Endothelial cell of umbilical vein (primary cell): ENCODE measurements at regions not wholly inside any gene's neighbourhood (a gene's known extent, or its start where the extent isn't known, plus 50 kb on each side); places are given as distances from the start of the nearest gene placed in this dataset.

Experiments used
- BruUV-seq: library from RNA; stranded (reverse); fragments of 400-500 nt; replicated peaks from 2 replicates; lab custom pipeline; 2021; lab: Mats Ljungman, UMichigan
- CTCF ChIA-PET: fragments of 300-600, 350-600 bp; sonication (Branson Sonifier 250); formaldehyde crosslinking; loops from one replicate; lab custom pipeline; 2021; ENCODE audit warnings: antibody characterized with exemption, inconsistent platforms; lab: Charles Lee
- POLR2A ChIA-PET: fragments of 300-600, 350-600 bp; sonication (Branson Sonifier 250); formaldehyde crosslinking; loops from one replicate; lab custom pipeline; 2021; ENCODE audit warnings: antibody characterized with exemption, inconsistent platforms; lab: Charles Lee
- DNase-seq: peaks from one replicate; pipeline ENCODE4 v3.0.0-alpha.2; 2011; ENCODE audit warnings: low read depth, low spot score
- FAIRE-seq: peaks from 2 replicates; lab custom pipeline; 2011; peaks lifted over from hg19 to GRCh38; lab: Jason Lieb, UNC
- H2AFZ ChIP-seq: 2 replicates; pipeline ENCODE4 v1.6.0; 2012; ENCODE audit warnings: low read depth, low read length, control low read depth, inconsistent platforms
- H3K27ac ChIP-seq: 2 replicates; pipeline ENCODE4 v1.5.1; 2011; ENCODE audit warnings: low read depth, mild to moderate bottlenecking, control low read depth, low read length, moderate library complexity; ENCODE audit not compliant: insufficient read depth
- H3K27me3 ChIP-seq, 2 experiments: 2 replicates each; pipeline versions ENCODE4 v1.6.0 to v1.6.1; 2011; ENCODE audit warnings: low read length in 2 of 2, mixed read lengths in 1 of 2; ENCODE audit not compliant: control insufficient read depth in 2 of 2, insufficient read depth in 2 of 2
- H3K36me3 ChIP-seq, 2 experiments: 2 replicates in 1 of 2; 3 replicates in 1 of 2; pipeline ENCODE4 v1.5.1; 2011; ENCODE audit warnings: low read length in 2 of 2, mild to moderate bottlenecking in 1 of 2, moderate library complexity in 1 of 2; ENCODE audit not compliant: control insufficient read depth in 2 of 2, insufficient read depth in 2 of 2; ENCODE audit errors: extremely low read depth in 1 of 2
- H3K4me1 ChIP-seq: 3 replicates; pipeline ENCODE4 v1.5.1; 2011; ENCODE audit warnings: mild to moderate bottlenecking, low read length; ENCODE audit not compliant: control insufficient read depth, insufficient read depth; ENCODE audit errors: extremely low read depth
- H3K4me2 ChIP-seq: 2 replicates; pipeline ENCODE4 v1.6.1; 2011; ENCODE audit warnings: low read length, control low read depth, mixed read lengths; ENCODE audit not compliant: insufficient read depth
- H3K4me3 ChIP-seq, 3 experiments: fragments of 200-600 bp in 1 of 3; sonication (generic), shearing (Covaris generic) in 1 of 3; replicated peaks in 1 of 3; 2 replicates each; pipeline ENCODE4 v1.5.1; 2011 to 2016; ENCODE audit warnings: control low read depth in 3 of 3, low read length in 3 of 3, mild to moderate bottlenecking in 2 of 3, inconsistent platforms in 1 of 3, low read depth in 1 of 3, moderate library complexity in 1 of 3; ENCODE audit not compliant: insufficient read depth in 1 of 3
- H3K79me2 ChIP-seq: 2 replicates; pipeline ENCODE4 v1.6.0; 2012; ENCODE audit warnings: low read length, inconsistent platforms; ENCODE audit not compliant: control insufficient read depth, insufficient read depth
- H3K9ac ChIP-seq: replicated peaks from 2 replicates; pipeline ENCODE3; 2011; ENCODE audit warnings: low read length, control low read depth; ENCODE audit not compliant: insufficient read depth; ENCODE audit errors: extremely low read depth
- H3K9me1 ChIP-seq: replicated peaks from 3 replicates; pipeline ENCODE4 v1.6.0; 2011; ENCODE audit warnings: mild to moderate bottlenecking, low read length; ENCODE audit not compliant: control insufficient read depth, insufficient read depth; ENCODE audit errors: extremely low read depth
- H3K9me3 ChIP-seq: replicated peaks from 2 replicates; pipeline ENCODE4 v1.5.1; 2012; ENCODE audit warnings: low read length, inconsistent platforms; ENCODE audit not compliant: control insufficient read depth, insufficient read depth
- H4K20me1 ChIP-seq: replicated peaks from 2 replicates; pipeline ENCODE3; 2011; ENCODE audit warnings: mild to moderate bottlenecking, low read length; ENCODE audit not compliant: control insufficient read depth, insufficient read depth; ENCODE audit errors: extremely low read depth
- CTCF ChIP-seq, 2 donors: IDR thresholded peaks; 1 replicate in 1 of 2; 2 replicates in 1 of 2; pipeline ENCODE4 v1.5.1; 2011; ENCODE audit warnings: low read length in 2 of 2, mild to moderate bottlenecking in 2 of 2, moderate library complexity in 2 of 2, control low read depth in 1 of 2, inconsistent platforms in 1 of 2, low read depth in 1 of 2; ENCODE audit not compliant: insufficient read depth in 1 of 2; ENCODE audit errors: extremely low read depth in 1 of 2
- EZH2 ChIP-seq: IDR thresholded peaks from 2 replicates; pipeline ENCODE4 v1.6.1; 2012; ENCODE audit warnings: borderline replicate concordance, low read depth, mild to moderate bottlenecking, moderate library complexity, low read length, inconsistent platforms; ENCODE audit not compliant: severe bottlenecking
- FOS ChIP-seq: IDR thresholded peaks from 2 replicates; pipeline ENCODE4 v1.6.1; 2011; ENCODE audit warnings: mild to moderate bottlenecking, low read length, moderate library complexity, borderline replicate concordance; ENCODE audit not compliant: insufficient read depth
- GATA2 ChIP-seq: IDR thresholded peaks from 2 replicates; pipeline ENCODE4 v1.7.0; 2011; ENCODE audit warnings: low read depth, mild to moderate bottlenecking, moderate library complexity, mixed read lengths, low read length; ENCODE audit not compliant: insufficient read length, insufficient read depth
- JUN ChIP-seq: IDR thresholded peaks from 2 replicates; pipeline ENCODE4 v1.6.1; 2011; ENCODE audit warnings: borderline replicate concordance, low read depth; ENCODE audit not compliant: insufficient read length, insufficient read depth
- MAX ChIP-seq: IDR thresholded peaks from 2 replicates; pipeline ENCODE4 v1.6.1; 2011; ENCODE audit not compliant: insufficient read depth, insufficient read length
- MYC ChIP-seq: IDR thresholded peaks from one replicate; pipeline ENCODE4 v1.6.1; 2011; ENCODE audit warnings: mild to moderate bottlenecking, low read depth, low read length
- POLR2A ChIP-seq: IDR thresholded peaks from 2 replicates; pipeline ENCODE4 v1.6.1; 2012; ENCODE audit warnings: low read depth, mild to moderate bottlenecking, control low read depth, low read length
- POLR2AphosphoS5 ChIP-seq: IDR thresholded peaks from 2 replicates; pipeline ENCODE4 v1.6.1; 2012; ENCODE audit warnings: low read depth, mild to moderate bottlenecking, control low read depth, low read length, moderate library complexity; ENCODE audit not compliant: insufficient read depth
- dilution Hi-C: fragments of 300-500 bp; cut with MboI; formaldehyde crosslinking; loops from one replicate; pipeline ENCODE4 v1.15.0; 2019; ENCODE audit warnings: low sequenced_read_pairs; ENCODE audit not compliant: extremely low pct_ligation_motif_present
- intact Hi-C: fragments of 100-400 bp; cut with micrococcal nuclease; formaldehyde crosslinking; loops from one replicate; pipeline ENCODE4 v1.10.0; 2022

- H3K79me2 ChIP-seq, result no peaks in the 10 kb centered on the region
- H3K4me3 ChIP-seq, result no peak overlapping the region
- intact Hi-C loops, result no loop called here
- no peaks in the 10 kb centered on the region for H3K36me3 ChIP-seq
- DNase-seq, result no peak
- H4K20me1 ChIP-seq, result no peaks in the 10 kb centered on the region
- H3K9me1 ChIP-seq, result no peaks in the 10 kb centered on the region
- CTCF ChIA-PET, result no interaction called here
- dilution Hi-C loops, result no loop called here
- no peak for FAIRE-seq
- POLR2A ChIA-PET, result no interaction called here
- H2AFZ ChIP-seq, result no peak overlapping the region
- H3K4me1 ChIP-seq, result no peaks in the 10 kb centered on the region
- TF ChIP-seq FOS (no peak), CTCF (IDR thresholded peaks at IDR 0.05; ENCODE audit: extremely low read depth in 1 of 2, insufficient read depth in 1 of 2, low read depth in 1 of 2, low read length in 2 of 2) (no peak), EZH2 (no peak), JUN (no peak), POLR2AphosphoS5 (no peak), GATA2 (no peak), POLR2A (no peak), MAX (no peak), MYC (no peak)
- no peak overlapping the region for H3K27ac ChIP-seq
- BruUV-seq, result no TSS peak
- no peak overlapping the region for H3K4me2 ChIP-seq
- H3K27me3 ChIP-seq, result no peaks in the 10 kb centered on the region
- no peak overlapping the region for H3K9ac ChIP-seq
- H3K9me3 ChIP-seq, result peaks cover 6% of the 10 kb centered on the region
These were observed 122.9 kb upstream of the KCNH8 start for GRCh38 chr3:19025441-19025840.
